SU-DHL-6 (cell line): ENCODE measurements at regions not wholly inside any gene's neighbourhood (a gene's known extent, or its start where the extent isn't known, plus 50 kb on each side); places are given as distances from the start of the nearest gene placed in this dataset.

ENCODE experiments used
- H2AFZ ChIP-seq: fragments of 200-600 bp; sonication (generic); 2 replicates; pipeline ENCODE4 v1.6.1; 2014; ENCODE audit warnings: low read depth, mild to moderate bottlenecking, moderate library complexity, mixed read lengths, antibody characterized with exemption, low read length; ENCODE audit not compliant: severe bottlenecking
- H3F3A ChIP-seq: fragments of 200-600 bp; shearing (Covaris generic); 2 replicates; pipeline ENCODE4 v1.6.0; 2016; ENCODE audit warnings: antibody characterized with exemption, mild to moderate bottlenecking; ENCODE audit not compliant: insufficient read depth
- H3K27ac ChIP-seq: fragments of 200-600 bp; sonication (generic); 2 replicates; pipeline ENCODE4 v1.5.1; 2016; ENCODE audit warnings: low read depth, mild to moderate bottlenecking, low read length, moderate library complexity, mixed read lengths
- H3K27me3 ChIP-seq: fragments of 200-600 bp; sonication (generic), shearing (Covaris generic); 2 replicates; pipeline ENCODE4 v1.6.0; 2014; ENCODE audit warnings: mild to moderate bottlenecking, low read length
- H3K36me3 ChIP-seq: fragments of 200-600 bp; sonication (generic); 2 replicates; pipeline ENCODE4 v1.6.1; 2014; ENCODE audit warnings: mild to moderate bottlenecking, low read length, mixed read lengths
- H3K4me2 ChIP-seq: fragments of 300-600, 200-600 bp; shearing (Covaris generic), sonication (generic); 2 replicates; pipeline ENCODE4 v1.6.0; 2014; ENCODE audit warnings: low read length, low read depth, mild to moderate bottlenecking; ENCODE audit not compliant: poor library complexity, severe bottlenecking
- H3K4me3 ChIP-seq: fragments of 200-600 bp; sonication (generic); 2 replicates; pipeline ENCODE4 v1.5.1; 2014; ENCODE audit warnings: antibody characterized with exemption, low read length, mild to moderate bottlenecking, mixed read lengths; ENCODE audit not compliant: insufficient read depth, poor library complexity, severe bottlenecking
- H3K79me2 ChIP-seq: fragments of 200-600 bp; sonication (generic); 2 replicates; pipeline ENCODE4 v1.6.1; 2014; ENCODE audit warnings: mild to moderate bottlenecking, low read length, moderate library complexity; ENCODE audit not compliant: insufficient read depth
- H3K9ac ChIP-seq: fragments of 200-600 bp; sonication (generic); 2 replicates; pipeline ENCODE4 v1.7.0; 2014; ENCODE audit warnings: mild to moderate bottlenecking, low read length
- H3K9me2 ChIP-seq: fragments of 200-600 bp; sonication (generic); replicated peaks from 2 replicates; pipeline ENCODE4 v1.6.1; 2014; ENCODE audit warnings: low read length; ENCODE audit not compliant: insufficient read depth
- H3K9me3 ChIP-seq: fragments of 200-600 bp; sonication (generic); 2 replicates; pipeline ENCODE4 v1.6.1; 2014; ENCODE audit warnings: low read length, mixed read lengths; ENCODE audit not compliant: insufficient read depth
- H4K20me1 ChIP-seq: fragments of 200-600 bp; sonication (generic); 2 replicates; pipeline ENCODE4 v1.6.1; 2014; ENCODE audit warnings: low read depth, mild to moderate bottlenecking, antibody characterized with exemption, low read length, moderate library complexity, mixed read lengths
- CTCF ChIP-seq: fragments of 200-600 bp; sonication (generic); IDR thresholded peaks from one replicate; pipeline ENCODE4 v1.5.1; 2017; ENCODE audit warnings: antibody characterized with exemption, mild to moderate bottlenecking, low read length, moderate library complexity; ENCODE audit not compliant: insufficient read depth, poor library complexity, severe bottlenecking
- EZH2phosphoT487 ChIP-seq: fragments of 200-600 bp; sonication (generic), shearing (Covaris generic); conservative IDR thresholded peaks from 2 replicates; pipeline ENCODE4 v1.6.1; 2018; ENCODE audit warnings: mild to moderate bottlenecking, antibody characterized with exemption, low read length, moderate library complexity, mixed read lengths

GRCh38 chr21:25029580-25029979 is 577.7 kb downstream of the MRPL39 start:
- Histone ChIP-seq H3K79me2 (no peaks in the 10 kb centered on the region), H3K9me3 (no peaks in the 10 kb centered on the region), H3K4me3 (no peak overlapping the region), H3K27ac (no peak overlapping the region), H3F3A (no peaks in the 10 kb centered on the region), H2AFZ (no peak overlapping the region), H3K36me3 (no peaks in the 10 kb centered on the region), H3K9me2 (no peaks in the 10 kb centered on the region), H3K9ac (no peak overlapping the region), H3K27me3 (no peaks in the 10 kb centered on the region), H4K20me1 (no peaks in the 10 kb centered on the region), H3K4me2 (no peak overlapping the region)
- TF ChIP-seq CTCF = no peak
- TF ChIP-seq EZH2phosphoT487 = no peak

GRCh38 chr21:25025596-25025995 is 581.7 kb downstream of the MRPL39 start:
- Histone ChIP-seq H3K9me2 (no peaks in the 10 kb centered on the region), H3K4me3 (no peak overlapping the region), H3K9ac (no peak overlapping the region), H2AFZ (no peak overlapping the region), H3K9me3 (no peaks in the 10 kb centered on the region), H3K27ac (no peak overlapping the region), H3K36me3 (no peaks in the 10 kb centered on the region), H3F3A (no peaks in the 10 kb centered on the region), H3K4me2 (no peak overlapping the region), H4K20me1 (no peaks in the 10 kb centered on the region), H3K27me3 (no peaks in the 10 kb centered on the region), H3K79me2 (no peaks in the 10 kb centered on the region)
- TF ChIP-seq CTCF (no peak), EZH2phosphoT487 (no peak)

- TF ChIP-seq CTCF (no peak), EZH2phosphoT487 (no peak)
- Histone ChIP-seq H3K27me3 (no peaks in the 10 kb centered on the region), H3K27ac (no peak overlapping the region), H2AFZ (no peak overlapping the region), H3K9ac (no peak overlapping the region), H3K9me3 (no peaks in the 10 kb centered on the region), H3K9me2 (no peaks in the 10 kb centered on the region), H3K4me2 (no peak overlapping the region), H3K79me2 (no peaks in the 10 kb centered on the region), H3F3A (no peaks in the 10 kb centered on the region), H3K36me3 (no peaks in the 10 kb centered on the region), H3K4me3 (no peak overlapping the region), H4K20me1 (no peaks in the 10 kb centered on the region)
Measured at GRCh38 chr21:25024639-25025038, 582.6 kb downstream of the MRPL39 start.
